GM23338 (cell line): ENCODE measurements at regions not wholly inside any gene's neighbourhood (a gene's known extent, or its start where the extent isn't known, plus 50 kb on each side); places are given as distances from the start of the nearest gene placed in this dataset.

Source experiments
- ATAC-seq: fragments of 200-7000 bp; cut with Tn5 transposase; 3 replicates; pipeline ENCODE4 v1.9.1; 2020
- DNase-seq: peaks from one replicate; pipeline ENCODE4 v3.0.0-alpha.2; 2015; ENCODE audit warnings: low spot score
- H2AFZ ChIP-seq: fragments of 200-600 bp; sonication (generic); 2 replicates; pipeline ENCODE4 v1.8.0; 2016; ENCODE audit warnings: antibody characterized with exemption, mild to moderate bottlenecking, moderate library complexity
- H3F3A ChIP-seq: fragments of 200-600 bp; sonication (generic); replicated peaks from 2 replicates; pipeline ENCODE4 v1.8.0; 2017; ENCODE audit warnings: antibody characterized with exemption, mixed run types, low read depth
- H3K27ac ChIP-seq: fragments of 200-600 bp; sonication (generic); 2 replicates; pipeline ENCODE4 v1.6.1; 2016; ENCODE audit warnings: low read depth
- H3K27me3 ChIP-seq: fragments of 200-600 bp; sonication (generic); 2 replicates; pipeline ENCODE4 v1.8.0; 2016; ENCODE audit warnings: mild to moderate bottlenecking, mixed run types, moderate library complexity; ENCODE audit not compliant: insufficient read depth
- H3K36me3 ChIP-seq: fragments of 200-600 bp; sonication (generic); 2 replicates; pipeline ENCODE4 v1.8.0; 2016; ENCODE audit warnings: mild to moderate bottlenecking; ENCODE audit not compliant: insufficient read depth
- H3K4me1 ChIP-seq: fragments of 200-600 bp; sonication (generic); 2 replicates; pipeline ENCODE4 v1.8.0; 2016; ENCODE audit warnings: mild to moderate bottlenecking, moderate library complexity; ENCODE audit not compliant: insufficient read depth
- H3K4me2 ChIP-seq: fragments of 200-600 bp; sonication (generic); 2 replicates; pipeline ENCODE4 v1.7.1; 2017; ENCODE audit warnings: mixed run types
- H3K4me3 ChIP-seq: fragments of 200-600 bp; sonication (generic); 2 replicates; pipeline ENCODE4 v1.6.1; 2016; ENCODE audit warnings: mixed run types
- H3K79me2 ChIP-seq: fragments of 200-600 bp; sonication (generic); replicated peaks from 2 replicates; pipeline ENCODE4 v1.8.0; 2017; ENCODE audit warnings: mild to moderate bottlenecking; ENCODE audit not compliant: insufficient read depth
- H3K9me2 ChIP-seq: fragments of 200-600 bp; sonication (generic); 2 replicates; pipeline ENCODE4 v1.8.0; 2017; ENCODE audit not compliant: insufficient read depth
- H4K20me1 ChIP-seq: fragments of 200-600 bp; sonication (generic); replicated peaks from 2 replicates; pipeline ENCODE4 v1.8.0; 2017; ENCODE audit warnings: mild to moderate bottlenecking; ENCODE audit not compliant: insufficient read depth
- H3K27ac Mint-ChIP-seq: 2 replicates; pipeline ENCODE4 v1.8.0; 2020; ENCODE audit warnings: inconsistent platforms, mild to moderate bottlenecking, moderate library complexity, mixed read lengths
- H3K27me3 Mint-ChIP-seq: 3 replicates; pipeline ENCODE4 v1.8.0; 2022; ENCODE audit warnings: low read depth, mild to moderate bottlenecking, moderate library complexity, mixed read lengths, inconsistent platforms; ENCODE audit not compliant: insufficient read depth, poor library complexity
- H3K36me3 Mint-ChIP-seq: 3 replicates; pipeline ENCODE4 v1.8.0; 2021; ENCODE audit warnings: low read depth, mild to moderate bottlenecking, inconsistent platforms, moderate library complexity, mixed read lengths
- H3K4me1 Mint-ChIP-seq: 3 replicates; pipeline ENCODE4 v1.8.0; 2020; ENCODE audit warnings: mild to moderate bottlenecking, inconsistent platforms, mixed read lengths
- H3K4me3 Mint-ChIP-seq: 3 replicates; pipeline ENCODE4 v1.8.0; 2021; ENCODE audit warnings: moderate library complexity, mild to moderate bottlenecking, inconsistent platforms, mixed read lengths
- H3K9me3 Mint-ChIP-seq: 3 replicates; pipeline ENCODE4 v1.8.0; 2020; ENCODE audit warnings: moderate library complexity, mild to moderate bottlenecking, inconsistent platforms, mixed read lengths
- CREB1 ChIP-seq: fragments of 250-450 bp; sonication (Bioruptor Pico); IDR thresholded peaks from 2 replicates; pipeline ENCODE4 v1.5.0; 2020; ENCODE audit warnings: low read depth, mild to moderate bottlenecking, moderate library complexity
- CTCF ChIP-seq, 2 experiments: fragments of 200-600 bp in 1 of 2; sonication (generic) in 1 of 2; conservative IDR thresholded peaks; 2 replicates each; pipeline versions ENCODE4 v1.5.1 to v1.6.1; 2016 to 2017; ENCODE audit warnings: antibody characterized with exemption in 2 of 2, low read depth in 2 of 2, mild to moderate bottlenecking in 2 of 2, moderate library complexity in 1 of 2
- EZH2 ChIP-seq: fragments of 200-600 bp; sonication (generic); IDR thresholded peaks from one replicate; pipeline ENCODE4 v1.8.0; 2017; ENCODE audit warnings: antibody characterized with exemption, mild to moderate bottlenecking, low read depth; ENCODE audit not compliant: unreplicated experiment
- EZH2phosphoT487 ChIP-seq: fragments of 200-600 bp; sonication (generic); IDR thresholded peaks from one replicate; pipeline ENCODE4 v1.8.1; 2018; ENCODE audit warnings: antibody characterized with exemption; ENCODE audit not compliant: unreplicated experiment
- JUNB ChIP-seq: IDR thresholded peaks from one replicate; pipeline ENCODE4 v1.6.1; 2016; ENCODE audit warnings: antibody characterized with exemption; ENCODE audit not compliant: unreplicated experiment
- NANOG ChIP-seq: IDR thresholded peaks from 2 replicates; pipeline ENCODE4 v1.6.1; 2016; ENCODE audit warnings: antibody characterized with exemption, borderline replicate concordance
- POLR2AphosphoS5 ChIP-seq: IDR thresholded peaks from 2 replicates; pipeline ENCODE4 v1.6.1; 2016; ENCODE audit warnings: antibody characterized with exemption, low read depth
- REST ChIP-seq: IDR thresholded peaks from one replicate; pipeline ENCODE4 v1.6.1; 2018; ENCODE audit warnings: antibody characterized with exemption; ENCODE audit not compliant: unreplicated experiment
- STAT1 ChIP-seq: IDR thresholded peaks from one replicate; pipeline ENCODE4 v1.6.1; 2016; ENCODE audit warnings: antibody characterized with exemption; ENCODE audit not compliant: unreplicated experiment
- ZNF114 ChIP-seq: fragments of 250-450 bp; sonication (Bioruptor Pico); IDR thresholded peaks from 2 replicates; pipeline ENCODE4 v1.5.0; 2020; ENCODE audit warnings: mild to moderate bottlenecking, moderate library complexity
- ZNF331 ChIP-seq: fragments of 250-450 bp; sonication (Bioruptor Pico); IDR thresholded peaks from 2 replicates; pipeline ENCODE4 v1.5.0; 2020; ENCODE audit warnings: low read depth, mild to moderate bottlenecking, moderate library complexity
- TF ChIP-seq, protein P1 (sequence below): IDR thresholded peaks from 2 replicates; pipeline ENCODE4 v1.6.1; 2016; ENCODE audit warnings: antibody characterized with exemption
- TF ChIP-seq, protein P2 (sequence below): fragments of 250-450 bp; sonication (Bioruptor Pico); IDR thresholded peaks from 2 replicates; pipeline ENCODE4 v1.5.0; 2020; ENCODE audit warnings: mild to moderate bottlenecking, moderate library complexity

DNA sequence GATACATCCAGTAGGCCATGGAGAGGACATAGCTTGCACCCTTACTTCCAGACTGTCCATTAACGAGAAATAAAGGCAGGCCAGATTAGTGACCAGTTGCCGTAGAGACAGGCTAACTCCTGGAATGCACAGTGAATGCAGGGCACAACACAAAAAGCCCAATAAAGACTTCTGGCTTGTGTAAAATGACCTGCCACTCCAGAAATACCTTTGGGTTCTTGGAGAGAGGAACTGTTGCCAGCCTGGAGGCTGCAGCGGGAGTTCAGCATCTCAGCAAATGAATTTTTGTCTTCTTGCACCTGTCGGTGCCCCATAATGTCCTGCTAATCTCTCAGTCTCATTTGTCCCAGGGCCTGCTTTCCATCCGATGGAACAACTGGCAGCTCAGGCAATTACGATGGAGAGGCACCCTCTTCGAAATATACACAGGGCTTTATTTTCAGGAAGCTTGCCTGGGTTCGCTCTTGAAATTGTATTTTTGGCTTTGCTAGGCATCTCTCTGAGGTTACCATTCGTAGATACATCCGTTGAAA lies 538.8 kb upstream of the ZNF462 start:
- Mint-ChIP-seq H3K9me3 (no peaks in the 10 kb centered on the region), H3K36me3 (no peaks in the 10 kb centered on the region), H3K27ac (no peak overlapping the region), H3K4me3 (no peak overlapping the region), H3K27me3 (peaks cover 4% of the 10 kb centered on the region), H3K4me1 (peaks cover 13% of the 10 kb centered on the region; the same call in 2 of the 3 replicates)
- no peak overlapping the region for H2AFZ ChIP-seq
- no peaks in the 10 kb centered on the region for H3K36me3 ChIP-seq
- no peaks in the 10 kb centered on the region for H3F3A ChIP-seq
- TF ChIP-seq NANOG (no peak), JUNB (no peak), EZH2phosphoT487 (no peak), POLR2AphosphoS5 (no peak), REST (no peak), CTCF (conservative IDR thresholded peaks at IDR 0.05; ENCODE audit: low read depth in 2 of 2) (no peak), CREB1 (no peak), EZH2 (no peak), ZNF331 (CRISPR knock-in tag) (no peak), ZNF114 (no peak), STAT1 (no peak)
- TF ChIP-seq, protein P1, sequence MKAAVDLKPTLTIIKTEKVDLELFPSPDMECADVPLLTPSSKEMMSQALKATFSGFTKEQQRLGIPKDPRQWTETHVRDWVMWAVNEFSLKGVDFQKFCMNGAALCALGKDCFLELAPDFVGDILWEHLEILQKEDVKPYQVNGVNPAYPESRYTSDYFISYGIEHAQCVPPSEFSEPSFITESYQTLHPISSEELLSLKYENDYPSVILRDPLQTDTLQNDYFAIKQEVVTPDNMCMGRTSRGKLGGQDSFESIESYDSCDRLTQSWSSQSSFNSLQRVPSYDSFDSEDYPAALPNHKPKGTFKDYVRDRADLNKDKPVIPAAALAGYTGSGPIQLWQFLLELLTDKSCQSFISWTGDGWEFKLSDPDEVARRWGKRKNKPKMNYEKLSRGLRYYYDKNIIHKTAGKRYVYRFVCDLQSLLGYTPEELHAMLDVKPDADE = no peak
- TF ChIP-seq, protein P2, sequence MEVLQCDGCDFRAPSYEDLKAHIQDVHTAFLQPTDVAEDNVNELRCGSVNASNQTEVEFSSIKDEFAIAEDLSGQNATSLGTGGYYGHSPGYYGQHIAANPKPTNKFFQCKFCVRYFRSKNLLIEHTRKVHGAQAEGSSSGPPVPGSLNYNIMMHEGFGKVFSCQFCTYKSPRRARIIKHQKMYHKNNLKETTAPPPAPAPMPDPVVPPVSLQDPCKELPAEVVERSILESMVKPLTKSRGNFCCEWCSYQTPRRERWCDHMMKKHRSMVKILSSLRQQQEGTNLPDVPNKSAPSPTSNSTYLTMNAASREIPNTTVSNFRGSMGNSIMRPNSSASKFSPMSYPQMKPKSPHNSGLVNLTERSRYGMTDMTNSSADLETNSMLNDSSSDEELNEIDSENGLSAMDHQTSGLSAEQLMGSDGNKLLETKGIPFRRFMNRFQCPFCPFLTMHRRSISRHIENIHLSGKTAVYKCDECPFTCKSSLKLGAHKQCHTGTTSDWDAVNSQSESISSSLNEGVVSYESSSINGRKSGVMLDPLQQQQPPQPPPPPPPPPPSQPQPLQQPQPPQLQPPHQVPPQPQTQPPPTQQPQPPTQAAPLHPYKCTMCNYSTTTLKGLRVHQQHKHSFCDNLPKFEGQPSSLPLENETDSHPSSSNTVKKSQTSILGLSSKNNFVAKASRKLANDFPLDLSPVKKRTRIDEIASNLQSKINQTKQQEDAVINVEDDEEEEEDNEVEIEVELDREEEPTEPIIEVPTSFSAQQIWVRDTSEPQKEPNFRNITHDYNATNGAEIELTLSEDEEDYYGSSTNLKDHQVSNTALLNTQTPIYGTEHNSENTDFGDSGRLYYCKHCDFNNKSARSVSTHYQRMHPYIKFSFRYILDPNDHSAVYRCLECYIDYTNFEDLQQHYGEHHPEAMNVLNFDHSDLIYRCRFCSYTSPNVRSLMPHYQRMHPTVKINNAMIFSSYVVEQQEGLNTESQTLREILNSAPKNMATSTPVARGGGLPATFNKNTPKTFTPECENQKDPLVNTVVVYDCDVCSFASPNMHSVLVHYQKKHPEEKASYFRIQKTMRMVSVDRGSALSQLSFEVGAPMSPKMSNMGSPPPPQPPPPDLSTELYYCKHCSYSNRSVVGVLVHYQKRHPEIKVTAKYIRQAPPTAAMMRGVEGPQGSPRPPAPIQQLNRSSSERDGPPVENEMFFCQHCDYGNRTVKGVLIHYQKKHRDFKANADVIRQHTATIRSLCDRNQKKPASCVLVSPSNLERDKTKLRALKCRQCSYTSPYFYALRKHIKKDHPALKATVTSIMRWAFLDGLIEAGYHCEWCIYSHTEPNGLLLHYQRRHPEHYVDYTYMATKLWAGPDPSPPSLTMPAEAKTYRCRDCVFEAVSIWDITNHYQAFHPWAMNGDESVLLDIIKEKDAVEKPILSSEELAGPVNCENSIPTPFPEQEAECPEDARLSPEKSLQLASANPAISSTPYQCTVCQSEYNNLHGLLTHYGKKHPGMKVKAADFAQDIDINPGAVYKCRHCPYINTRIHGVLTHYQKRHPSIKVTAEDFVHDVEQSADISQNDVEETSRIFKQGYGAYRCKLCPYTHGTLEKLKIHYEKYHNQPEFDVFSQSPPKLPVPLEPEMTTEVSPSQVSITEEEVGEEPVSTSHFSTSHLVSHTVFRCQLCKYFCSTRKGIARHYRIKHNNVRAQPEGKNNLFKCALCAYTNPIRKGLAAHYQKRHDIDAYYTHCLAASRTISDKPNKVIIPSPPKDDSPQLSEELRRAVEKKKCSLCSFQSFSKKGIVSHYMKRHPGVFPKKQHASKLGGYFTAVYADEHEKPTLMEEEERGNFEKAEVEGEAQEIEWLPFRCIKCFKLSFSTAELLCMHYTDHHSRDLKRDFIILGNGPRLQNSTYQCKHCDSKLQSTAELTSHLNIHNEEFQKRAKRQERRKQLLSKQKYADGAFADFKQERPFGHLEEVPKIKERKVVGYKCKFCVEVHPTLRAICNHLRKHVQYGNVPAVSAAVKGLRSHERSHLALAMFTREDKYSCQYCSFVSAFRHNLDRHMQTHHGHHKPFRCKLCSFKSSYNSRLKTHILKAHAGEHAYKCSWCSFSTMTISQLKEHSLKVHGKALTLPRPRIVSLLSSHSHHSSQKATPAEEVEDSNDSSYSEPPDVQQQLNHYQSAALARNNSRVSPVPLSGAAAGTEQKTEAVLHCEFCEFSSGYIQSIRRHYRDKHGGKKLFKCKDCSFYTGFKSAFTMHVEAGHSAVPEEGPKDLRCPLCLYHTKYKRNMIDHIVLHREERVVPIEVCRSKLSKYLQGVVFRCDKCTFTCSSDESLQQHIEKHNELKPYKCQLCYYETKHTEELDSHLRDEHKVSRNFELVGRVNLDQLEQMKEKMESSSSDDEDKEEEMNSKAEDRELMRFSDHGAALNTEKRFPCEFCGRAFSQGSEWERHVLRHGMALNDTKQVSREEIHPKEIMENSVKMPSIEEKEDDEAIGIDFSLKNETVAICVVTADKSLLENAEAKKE (CRISPR knock-in tag) = no peak
- H3K9me2 ChIP-seq = peaks cover 8% of the 10 kb centered on the region
- H3K4me3 ChIP-seq = no peak overlapping the region
- no peaks in the 10 kb centered on the region for H4K20me1 ChIP-seq
- H3K4me2 ChIP-seq = no peak overlapping the region
- ATAC-seq (no peak), DNase-seq (no peak)
- H3K27ac ChIP-seq = no peak overlapping the region
- H3K79me2 ChIP-seq = no peaks in the 10 kb centered on the region
- H3K27me3 ChIP-seq = no peaks in the 10 kb centered on the region
- peaks cover 8% of the 10 kb centered on the region; the same call in 1 of the 2 replicates for H3K4me1 ChIP-seq
